ENCODE measurements at regions not wholly inside any gene's neighbourhood (a gene's known extent, or its start where the extent isn't known, plus 50 kb on each side); places are given as distances from the start of the nearest gene placed in this dataset.
"Not testable (repeated sequence)": the region's sequence is repeated elsewhere in the genome, so short reads cannot be mapped to it uniquely, and the experiment has no call there.

DNA sequence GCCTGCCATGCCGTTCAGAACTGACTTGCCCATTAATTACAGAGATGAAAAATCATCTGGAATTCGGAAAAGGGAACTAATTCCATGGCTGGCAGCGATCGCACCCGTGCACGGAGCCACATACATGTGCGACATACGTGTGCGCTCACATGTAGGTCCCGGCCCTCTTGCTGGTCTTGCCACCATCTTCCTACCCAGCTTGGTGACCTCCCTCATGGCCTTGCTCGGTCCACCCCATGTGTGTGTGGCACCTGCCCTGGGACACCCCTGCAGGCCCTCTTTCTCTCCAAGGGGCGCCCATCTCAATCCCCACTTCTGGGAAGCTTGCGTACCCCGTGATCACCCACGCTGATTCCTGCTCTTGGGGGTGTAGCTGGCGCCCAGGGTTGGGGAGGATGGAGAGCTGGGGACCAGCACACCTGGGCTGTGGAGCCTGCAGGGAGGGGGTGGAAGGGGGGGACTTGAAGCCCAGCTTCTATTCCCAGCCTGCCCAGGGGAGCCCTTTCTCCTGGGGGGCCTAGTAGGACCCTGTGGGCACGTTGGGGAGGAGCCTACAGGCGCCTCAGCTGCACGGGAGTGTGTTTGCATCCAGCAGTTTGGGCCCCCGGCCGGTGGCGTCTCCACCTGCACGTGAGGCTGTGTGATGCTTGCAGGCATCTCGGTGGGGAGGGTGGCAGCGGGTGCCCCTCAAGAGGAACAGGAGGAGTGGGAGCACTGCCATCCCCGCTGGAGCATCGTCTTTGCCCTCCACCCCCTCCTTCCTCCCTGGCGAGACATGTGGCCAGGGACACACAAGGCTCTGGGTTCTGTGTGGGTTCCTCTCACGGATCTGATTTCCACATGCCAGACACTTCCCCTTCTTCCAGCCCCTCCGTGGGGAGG is 112.6 kb downstream of the CRLF3 start:
- DNase-seq: not testable (repeated sequence)

DNA sequence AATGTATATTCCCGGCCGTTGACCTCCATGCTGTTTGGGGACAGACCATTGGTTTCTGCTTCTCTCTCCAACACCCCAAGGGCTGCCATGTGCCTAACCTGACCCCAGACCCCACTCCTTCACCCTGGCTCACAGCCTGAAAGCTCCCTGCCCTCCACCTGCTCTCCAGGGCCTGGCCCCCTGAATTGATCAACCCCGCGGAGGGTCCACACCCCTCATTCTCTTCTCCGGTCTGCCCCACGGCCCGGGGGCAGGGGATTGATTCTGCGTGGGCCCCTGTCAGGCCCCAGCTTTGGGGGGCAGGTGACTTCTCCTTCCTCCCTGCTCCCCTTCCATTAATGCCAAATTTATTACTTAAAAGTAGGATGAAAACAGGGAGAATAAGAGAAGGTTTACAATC is 113.3 kb downstream of the CRLF3 start:
- not testable (repeated sequence) for DNase-seq

DNA sequence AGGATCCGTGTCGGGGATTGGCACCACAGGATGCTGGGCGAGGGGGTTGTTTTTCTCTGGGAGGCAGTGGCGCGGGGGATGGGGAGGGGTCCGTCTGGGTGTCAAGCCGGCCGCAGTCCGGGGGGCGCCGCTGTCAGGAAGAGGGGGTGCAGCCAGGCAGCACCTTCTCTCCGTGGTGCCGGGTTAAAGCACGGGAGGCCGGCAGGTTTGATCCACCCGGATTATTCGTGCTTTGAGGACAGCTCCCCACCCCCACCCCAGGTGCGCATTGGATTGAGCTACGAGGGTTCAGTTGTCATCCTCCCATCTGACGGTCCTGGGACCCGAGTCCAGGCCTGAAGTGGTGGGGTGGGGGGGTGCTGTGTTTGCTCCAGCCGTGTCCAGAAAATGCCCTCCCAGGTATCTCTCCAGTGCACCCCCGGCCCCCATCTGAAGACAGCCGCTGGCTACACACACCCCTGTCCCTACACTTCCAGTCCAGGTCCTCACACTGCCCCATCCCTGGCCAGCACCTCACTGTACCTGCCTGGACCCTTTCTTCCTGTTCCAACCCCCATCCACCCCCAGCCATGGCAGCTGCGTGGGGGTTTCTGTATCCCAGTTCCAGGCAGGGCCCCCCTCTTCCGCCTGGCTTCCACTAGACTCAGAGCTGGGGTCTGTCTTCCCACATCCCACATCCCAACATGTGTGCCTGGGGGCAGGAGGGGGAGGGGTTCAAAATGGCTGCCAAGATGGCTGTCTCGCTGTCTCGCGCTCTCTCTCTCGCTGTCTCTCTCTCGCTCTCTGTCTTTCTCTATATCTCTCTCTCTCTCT is 114.0 kb downstream of the CRLF3 start:
- DNase-seq: not testable (repeated sequence)

DNA sequence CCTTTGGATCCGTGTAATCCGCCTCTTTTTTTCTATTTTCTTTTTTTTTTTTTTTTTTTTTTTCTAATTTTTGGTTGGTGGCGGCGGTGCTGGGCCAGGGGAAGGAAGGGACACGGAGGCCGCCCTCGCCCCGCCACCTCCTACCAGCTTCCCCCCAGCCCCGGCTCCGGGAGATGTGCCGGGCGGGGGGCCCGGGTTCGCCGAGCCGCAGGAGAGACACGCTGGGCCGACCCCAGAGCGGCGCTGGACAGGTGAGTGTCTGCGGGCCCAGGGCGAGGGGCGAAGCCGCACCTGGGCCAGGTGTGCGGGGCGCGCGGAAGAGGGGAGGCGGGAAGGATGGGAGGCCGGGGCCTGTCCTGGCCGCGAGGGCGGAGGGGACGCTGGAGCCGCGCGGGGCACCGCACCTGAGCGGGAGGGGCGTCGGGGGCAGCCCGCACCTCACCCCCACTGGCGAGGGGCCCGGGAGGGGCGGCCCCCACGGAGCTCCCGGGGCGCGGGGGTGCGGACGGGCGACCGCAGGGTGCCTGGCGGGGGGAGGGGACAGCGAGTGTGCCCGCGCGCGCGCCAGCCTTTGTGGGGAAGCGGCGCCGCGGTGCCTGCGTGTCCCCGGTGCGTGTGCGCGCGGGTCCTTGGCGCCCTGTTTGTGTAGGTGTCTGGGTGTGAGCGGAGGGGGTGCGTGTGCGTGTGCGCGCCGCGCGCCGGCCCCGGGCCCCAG is 114.8 kb downstream of the CRLF3 start:
- not testable (repeated sequence) for DNase-seq

DNA sequence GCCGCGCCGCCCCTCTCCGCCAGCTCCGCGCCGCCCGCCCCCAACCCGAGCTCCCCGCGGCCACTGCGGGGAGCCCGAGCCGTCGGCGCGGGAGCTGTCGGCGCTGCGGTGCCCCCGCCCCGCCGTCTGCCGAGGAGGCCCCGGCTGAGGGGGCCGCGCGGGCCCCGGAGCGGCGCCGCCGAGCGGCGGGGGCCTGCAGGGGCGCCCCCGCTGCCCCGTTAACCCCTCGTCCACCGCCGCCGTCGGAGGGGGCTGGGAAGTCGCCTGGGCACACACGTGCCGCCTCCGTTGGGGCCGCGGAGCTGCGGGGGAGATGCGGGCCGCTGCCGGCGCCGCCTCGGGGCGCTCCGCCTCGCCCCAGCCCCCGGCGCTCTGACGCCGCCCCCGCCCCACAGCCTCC is 115.4 kb downstream of the CRLF3 start:
- DNase-seq: not testable (repeated sequence)

DNA sequence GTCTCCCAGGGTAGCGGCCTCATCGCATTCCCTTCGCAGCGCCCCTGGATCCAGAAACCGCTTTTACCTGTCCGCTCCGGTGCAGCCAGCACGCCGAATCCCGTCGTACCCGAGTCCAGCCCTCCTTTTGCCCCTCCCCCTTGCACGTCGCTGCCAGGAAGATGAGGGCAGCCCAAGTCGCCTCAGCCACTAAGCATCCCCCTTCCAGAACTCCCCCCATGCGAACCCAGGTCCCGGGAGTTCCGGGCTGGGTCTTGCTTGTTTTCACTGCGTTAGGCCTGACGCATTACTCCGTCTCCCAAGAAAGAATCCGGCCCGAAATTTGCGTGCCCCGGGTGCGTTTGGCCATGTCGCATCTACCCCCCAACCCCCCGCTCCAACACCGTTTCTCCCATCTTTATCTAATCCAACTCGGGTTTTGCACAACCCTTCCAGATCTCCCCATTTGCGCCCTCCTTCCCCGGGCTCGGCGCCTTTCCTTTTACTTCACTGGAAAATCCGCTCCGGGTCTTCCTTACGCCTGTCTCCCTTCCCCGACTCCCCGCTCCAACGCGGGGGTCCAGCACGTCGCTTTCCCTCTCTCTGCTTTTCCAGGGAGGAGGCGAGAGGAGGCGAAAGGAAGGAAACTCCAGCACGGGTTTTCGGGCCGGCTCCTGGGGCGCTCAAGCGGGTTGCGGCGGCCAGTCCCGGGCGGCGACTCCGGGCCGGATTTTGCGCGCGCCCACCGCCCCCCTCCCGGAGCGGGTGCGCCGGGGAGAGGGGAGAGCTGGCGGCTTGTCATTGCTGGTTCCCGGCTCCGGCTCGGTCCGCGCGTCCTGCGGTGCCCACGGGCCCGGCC is 116.0 kb downstream of the CRLF3 start:
- peak; percentile 80 for DNase-seq

DNA sequence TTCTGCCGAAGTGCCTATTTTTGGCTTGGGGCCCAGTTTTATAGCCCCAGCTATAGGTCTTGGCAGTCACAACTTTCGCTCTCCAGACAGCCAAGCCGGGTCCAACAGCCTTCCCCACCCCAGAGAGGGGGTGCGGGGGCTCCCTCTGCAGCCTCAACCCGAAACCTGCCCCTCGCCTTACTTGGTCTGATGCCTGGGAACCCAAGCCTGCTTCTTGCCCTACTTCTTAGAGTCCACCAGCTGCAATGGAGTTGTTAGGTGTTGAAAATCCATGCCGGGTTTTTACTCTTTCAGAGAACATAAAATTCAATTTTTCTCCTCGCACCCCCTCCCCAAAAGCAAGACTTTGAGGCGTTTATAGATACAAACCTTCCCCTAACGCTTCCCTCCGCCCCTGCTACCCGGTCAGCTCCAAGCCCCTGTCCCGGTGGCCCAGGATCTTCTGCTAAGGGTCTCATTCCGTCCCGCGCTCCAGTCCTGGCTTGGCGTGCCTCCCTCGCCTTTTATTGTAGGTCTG is 116.7 kb downstream of the CRLF3 start:
- not testable (repeated sequence) for DNase-seq

DNA sequence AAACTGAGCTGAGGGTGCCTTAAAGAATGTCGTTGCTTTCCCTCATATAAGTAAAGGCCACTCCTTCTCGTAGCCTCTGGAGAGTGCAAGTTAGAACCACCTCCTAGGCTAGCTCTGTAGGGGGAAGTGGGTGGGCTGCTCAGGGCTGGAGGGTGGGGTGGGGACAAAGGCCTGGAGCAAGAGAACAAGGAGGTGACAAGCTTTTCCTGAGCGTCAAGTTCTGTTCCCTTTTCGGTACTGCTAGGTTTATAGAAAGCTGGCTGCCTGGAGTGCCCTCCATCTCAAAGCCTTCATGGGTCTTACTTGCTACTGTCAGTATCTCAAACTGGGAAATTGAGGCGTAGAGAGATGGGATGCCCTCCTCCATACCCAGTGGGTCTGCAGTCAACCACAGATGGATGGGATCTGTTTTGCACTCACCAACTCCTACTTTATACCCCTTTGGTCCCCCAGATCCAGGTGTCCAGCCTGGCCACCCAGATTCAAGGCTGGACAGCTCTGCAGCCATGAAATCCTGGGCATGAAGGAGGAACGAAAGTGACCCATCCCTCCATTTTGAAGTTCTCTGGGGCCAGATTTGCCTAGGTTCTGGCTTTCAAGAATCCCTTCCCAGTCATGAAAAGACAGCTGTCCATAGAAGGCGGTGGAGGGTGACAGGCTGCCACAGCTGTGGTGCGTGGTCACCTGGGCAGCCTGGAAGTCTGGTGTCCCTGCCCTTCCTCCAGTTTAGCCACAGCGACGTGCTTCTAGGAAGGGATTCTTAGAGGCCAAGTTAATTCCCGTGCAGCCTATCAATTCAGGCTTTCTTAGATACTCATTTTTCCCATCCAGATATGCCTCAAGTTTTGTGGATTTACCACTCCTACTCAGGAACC is 117.8 kb downstream of the CRLF3 start:
- not testable (repeated sequence) for DNase-seq

DNA sequence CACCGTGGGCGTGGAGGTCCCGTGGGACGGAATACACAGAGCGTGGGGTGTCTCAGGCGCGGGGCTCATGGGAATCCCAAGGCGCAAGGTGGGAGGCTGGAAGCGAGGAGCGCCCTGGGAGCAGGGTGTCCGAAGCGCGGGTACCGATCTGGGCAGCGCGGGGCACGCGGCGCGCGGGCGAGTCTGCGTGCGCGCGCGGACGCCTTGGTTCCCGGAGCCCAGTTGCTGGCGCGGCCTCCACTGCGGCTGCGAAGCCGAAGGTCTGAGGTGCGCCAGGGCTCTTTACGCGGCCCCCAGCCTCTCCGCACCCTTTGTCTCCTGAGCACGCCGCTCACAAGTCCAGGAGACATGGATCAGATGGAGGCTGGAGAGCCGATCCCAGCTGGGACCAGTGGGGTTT is 118.5 kb downstream of the CRLF3 start:
- not testable (repeated sequence) for DNase-seq

DNA sequence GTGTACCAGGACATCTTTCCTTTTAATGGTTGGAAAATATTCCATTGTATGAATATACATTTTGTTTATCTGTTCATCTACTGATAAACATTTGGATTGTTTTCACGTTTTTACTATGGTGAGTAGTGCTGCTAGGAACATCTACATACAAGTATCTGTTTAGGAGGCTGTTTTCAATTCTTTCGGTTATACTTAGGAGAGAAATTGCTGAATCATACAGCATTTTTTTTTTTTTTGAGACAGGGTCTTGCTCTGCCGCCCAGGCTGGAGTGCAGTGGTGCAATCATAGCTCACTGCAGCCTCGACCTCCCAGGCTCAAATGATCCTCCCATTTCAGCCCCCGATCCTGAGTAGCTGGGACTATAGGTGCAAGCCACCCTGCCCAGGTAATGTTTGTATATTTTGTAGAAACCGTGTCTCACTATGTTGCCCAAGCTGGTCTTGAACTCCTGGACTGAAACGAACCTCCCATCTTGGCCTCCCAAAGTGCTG is 122.9 kb downstream of the CRLF3 start:
- DNase-seq: no peak

DNA sequence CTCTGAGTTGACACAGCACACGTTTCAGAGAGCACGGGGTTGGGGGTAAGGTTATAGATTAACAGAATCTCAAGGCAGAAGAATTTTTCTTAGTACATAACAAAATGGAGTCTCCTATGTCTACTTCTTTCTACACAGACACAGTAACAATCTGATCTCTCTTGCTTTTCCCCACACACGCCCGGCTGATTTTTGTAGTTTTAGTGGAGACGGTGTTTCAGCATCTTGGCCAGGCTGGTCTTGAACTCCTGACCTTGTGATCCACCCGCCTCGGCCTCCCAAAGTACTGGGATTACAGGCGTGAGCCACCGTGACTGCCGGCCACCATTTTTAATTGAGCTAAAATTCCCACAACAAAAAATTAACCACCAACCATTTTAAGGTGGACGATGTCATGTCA is 123.7 kb downstream of the CRLF3 start:
- not testable (repeated sequence) for DNase-seq

DNA sequence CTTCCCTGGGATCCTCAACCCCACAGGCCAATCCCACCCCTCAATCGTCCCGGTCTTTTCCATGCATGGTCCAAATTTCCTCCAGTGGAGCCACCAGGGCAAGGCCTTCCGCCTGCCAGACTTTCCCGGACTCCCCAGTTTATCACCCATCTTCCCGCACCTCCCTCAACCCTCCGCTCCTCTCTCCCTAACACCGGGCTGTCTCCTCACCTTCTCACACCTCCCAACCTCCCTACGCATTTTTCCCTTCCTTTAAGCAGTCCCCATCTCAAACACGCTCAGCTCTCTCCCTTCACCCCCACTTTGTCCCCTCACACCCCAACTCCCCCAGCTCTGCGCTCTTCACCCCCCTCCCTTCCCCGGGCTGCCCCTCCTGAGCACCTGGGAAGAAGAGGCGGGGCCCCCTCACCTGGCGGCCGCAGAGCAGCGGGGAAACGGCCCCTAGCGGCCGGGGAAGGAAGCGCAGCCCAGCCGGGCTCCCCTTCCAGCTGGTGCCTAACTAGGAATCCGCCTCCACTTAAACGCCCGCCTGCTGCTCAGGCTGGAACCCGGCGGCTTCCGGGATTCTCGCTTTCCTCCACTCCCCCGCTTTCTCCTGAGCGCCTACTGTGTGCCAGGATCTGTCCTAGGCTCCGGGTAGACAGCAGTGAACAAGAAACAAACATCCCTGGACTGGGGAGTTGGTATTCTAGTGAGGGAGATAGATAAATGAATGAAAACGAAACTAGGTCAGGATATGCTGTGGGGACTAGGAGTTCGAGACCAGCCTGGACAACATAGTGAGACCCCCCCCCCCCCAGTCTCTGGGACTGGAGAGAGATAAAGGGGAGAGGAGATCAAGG is 126.7 kb downstream of the CRLF3 start:
- DNase-seq: peak; percentile 89

DNA sequence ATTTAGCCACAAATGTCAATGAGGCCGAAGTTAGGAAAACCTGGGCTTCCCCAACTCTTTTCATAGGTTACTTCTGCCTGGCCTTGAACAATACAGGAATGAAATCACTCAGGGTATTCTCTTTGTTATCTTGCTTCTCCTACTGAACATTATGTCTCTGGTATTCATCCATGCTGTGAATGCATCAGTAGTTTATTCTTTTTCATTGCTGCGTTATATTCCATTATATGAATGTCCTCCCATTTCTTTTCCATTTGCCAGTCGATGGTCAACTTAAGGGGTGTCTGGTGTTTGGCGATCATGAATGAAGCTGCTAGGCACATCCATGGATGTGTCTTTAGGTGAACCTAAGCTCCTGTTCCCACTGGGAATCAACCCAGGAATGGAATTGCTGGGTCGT is 128.3 kb downstream of the CRLF3 start:
- DNase-seq: no peak

DNA sequence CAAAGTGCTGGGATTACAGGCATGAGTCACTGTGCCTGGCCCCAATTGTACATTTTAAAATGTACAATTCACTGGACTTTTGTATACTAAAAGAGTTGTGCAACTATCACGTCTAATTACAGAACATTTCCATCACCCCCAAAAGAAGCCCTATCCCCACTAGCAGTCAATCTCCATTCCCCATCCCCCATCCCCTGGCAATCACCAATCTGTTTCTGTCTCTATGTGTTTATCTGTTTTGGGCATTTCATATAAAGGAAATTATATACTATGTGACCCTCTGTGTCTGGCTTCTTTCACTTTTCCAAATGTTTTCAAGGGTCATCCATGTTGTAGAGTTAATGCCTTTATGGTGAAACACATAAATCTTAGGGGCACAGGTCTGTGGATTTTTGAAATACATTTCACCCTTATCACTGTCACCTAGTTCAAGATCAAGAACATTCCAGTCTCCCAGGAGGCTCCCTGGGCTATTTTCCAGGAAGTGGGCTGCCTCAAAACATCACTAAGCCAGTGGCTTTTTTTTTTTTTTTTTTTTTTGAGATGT is 129.2 kb downstream of the CRLF3 start:
- DNase-seq: not testable (repeated sequence)

DNA sequence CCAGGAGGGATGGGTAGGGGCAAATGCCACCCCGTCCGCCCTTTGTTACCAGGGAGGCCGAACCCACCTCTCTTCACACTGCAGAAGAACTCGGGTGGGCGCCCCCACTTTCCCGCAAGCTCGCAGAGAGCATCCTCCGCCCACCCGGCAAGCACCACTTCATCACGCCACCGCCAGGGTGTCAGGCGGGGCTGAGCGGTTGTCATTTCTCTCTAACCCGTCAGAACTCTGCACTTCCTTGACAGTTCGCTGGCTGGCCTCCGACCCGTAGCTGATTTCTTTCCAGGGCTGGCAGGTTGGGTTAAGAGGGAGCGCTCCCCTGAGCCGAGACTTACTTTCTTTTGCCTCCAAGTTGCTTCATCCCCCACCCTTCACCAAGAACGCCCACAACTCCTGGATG is 130.7 kb downstream of the CRLF3 start:
- DNase-seq: peak; percentile 77

DNA sequence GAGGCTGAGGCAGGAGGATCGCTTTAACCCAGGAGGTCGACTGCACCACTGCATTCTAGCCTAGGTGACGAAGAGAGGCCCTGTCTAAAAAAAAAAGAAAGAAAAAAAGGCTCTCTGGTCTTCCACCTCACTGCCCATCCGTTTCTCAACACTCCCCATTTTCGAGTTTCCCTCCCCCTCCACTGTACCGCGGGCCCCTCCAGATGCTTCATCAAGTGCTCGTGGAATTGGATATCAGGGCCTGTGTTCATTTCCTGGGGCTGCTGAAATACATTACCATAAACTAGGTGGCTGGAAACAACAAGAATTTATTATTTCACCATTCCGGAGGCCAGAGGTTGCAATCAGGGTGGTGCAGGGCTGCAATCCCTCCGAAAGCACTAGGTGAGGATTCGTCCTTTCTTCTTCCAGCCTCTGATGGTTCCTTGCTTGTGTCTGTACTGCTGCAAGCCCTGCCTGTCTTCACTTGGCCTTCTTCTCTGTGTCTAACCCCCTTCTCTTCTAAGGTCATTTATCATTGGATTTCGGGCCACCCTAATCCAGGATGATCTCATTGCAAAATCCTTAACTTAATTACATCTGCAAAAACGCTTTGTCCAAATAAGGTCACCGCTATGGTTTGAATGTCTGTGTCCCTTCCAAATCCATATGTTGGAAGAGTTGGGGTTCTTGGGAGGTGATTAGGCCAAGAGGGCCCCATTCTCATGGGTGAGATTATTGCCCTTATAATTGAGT is 135.1 kb downstream of the CRLF3 start:
- DNase-seq: not testable (repeated sequence)

DNA sequence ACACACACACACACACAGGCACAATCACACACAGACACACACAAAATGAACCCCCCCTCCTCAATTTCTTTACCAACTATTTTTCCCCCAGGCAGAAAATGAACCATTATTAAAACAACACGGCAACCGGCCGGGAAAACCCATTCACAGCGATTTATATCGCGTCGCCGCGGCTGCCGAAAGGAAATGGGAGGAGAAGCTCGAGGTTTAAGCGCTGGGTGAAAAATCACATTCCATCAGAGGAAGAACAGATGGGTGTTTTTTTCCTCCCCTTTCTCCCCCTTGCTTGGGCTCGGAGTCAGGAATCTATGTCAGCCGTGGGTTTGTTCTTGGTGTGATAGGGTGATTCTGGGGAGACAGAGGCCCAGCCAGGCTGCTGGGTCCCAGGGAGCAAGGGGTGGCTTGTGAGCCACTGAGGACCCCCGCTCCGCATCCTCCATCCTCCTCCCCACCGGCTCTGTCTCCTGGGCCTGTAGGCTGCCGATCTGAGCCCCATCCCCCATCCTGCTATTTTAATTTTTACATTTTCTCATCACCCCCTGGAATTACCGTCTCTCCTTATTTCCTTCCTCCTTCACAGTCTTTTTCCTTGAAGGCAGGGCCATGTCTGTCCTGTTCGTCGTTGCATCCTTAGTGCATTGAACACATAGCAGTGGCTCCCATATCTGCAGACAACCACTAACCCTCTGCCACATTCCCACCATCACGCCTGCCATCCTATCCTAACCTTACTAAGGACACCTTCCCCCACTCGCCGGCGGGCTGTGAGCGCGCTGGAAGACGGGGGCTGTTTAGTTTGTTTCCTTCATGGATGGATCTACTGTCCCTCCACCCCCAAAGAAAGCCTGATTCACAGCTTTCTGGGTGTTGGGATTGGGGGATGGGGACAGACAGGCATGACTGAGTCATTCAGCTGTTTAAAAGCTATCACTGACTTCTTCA is 137.7 kb downstream of the CRLF3 start:
- not testable (repeated sequence) for DNase-seq

DNA sequence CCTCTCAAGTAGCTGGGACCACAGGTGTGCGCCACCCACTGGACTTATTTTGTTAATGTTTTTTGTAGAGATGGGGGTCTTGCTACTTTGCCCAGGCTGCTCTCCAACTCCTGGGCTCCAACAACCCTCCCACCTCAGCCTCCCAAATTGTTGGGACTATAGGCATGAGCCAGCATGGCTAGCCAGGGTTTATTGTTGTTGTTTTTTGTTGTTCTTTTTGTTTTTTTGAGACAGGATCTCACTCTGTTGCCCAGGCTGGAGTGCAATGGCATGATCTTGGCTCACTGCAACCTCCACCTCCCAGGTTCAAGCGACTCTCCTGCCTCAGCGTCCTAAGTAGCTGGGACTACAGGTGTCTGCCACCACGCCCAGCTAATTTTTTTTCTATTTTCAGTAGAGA is 142.2 kb downstream of the CRLF3 start:
- DNase-seq: not testable (repeated sequence)
